HEK293 (cell line): ENCODE measurements at regions not wholly inside any gene's neighbourhood (a gene's known extent, or its start where the extent isn't known, plus 50 kb on each side); places are given as distances from the start of the nearest gene placed in this dataset.

Source experiments
- CTCF ChIA-PET: fragments of 350-600 bp; formaldehyde crosslinking; extraction: SDS; loops from one replicate; lab custom pipeline; 2021; ENCODE audit warnings: antibody characterized with exemption; lab: Yijun Ruan, JAX
- POLR2A ChIA-PET: fragments of 300-600 bp; formaldehyde crosslinking; extraction: SDS; loops from one replicate; lab custom pipeline; 2020; ENCODE audit warnings: antibody characterized with exemption, inconsistent platforms; lab: Yijun Ruan, JAX
- H3K27ac ChIP-seq: fragments of 200-500 bp; sonication (Bioruptor generic); 2 replicates; pipeline ENCODE4 v1.5.1; 2014; ENCODE audit warnings: low read depth, low read length, control low read depth, inconsistent platforms; ENCODE audit errors: extremely low read depth
- H3K36me3 ChIP-seq, 2 experiments: fragments of 200-500 bp in 1 of 2; sonication (Bioruptor generic) in 1 of 2; 1 replicate in 1 of 2; 2 replicates in 1 of 2; pipeline ENCODE4 v1.5.1; 2014 to 2017; ENCODE audit warnings: inconsistent platforms in 2 of 2, low read length in 2 of 2; ENCODE audit not compliant: control insufficient read depth in 2 of 2, insufficient read depth in 1 of 2
- H3K4me1 ChIP-seq: fragments of 200-500 bp; sonication (Bioruptor generic); 2 replicates; pipeline ENCODE4 v1.5.1; 2014; ENCODE audit warnings: mild to moderate bottlenecking, low read length, inconsistent platforms; ENCODE audit not compliant: control insufficient read depth, insufficient read depth
- H3K4me3 ChIP-seq: 2 replicates; pipeline ENCODE4 v1.5.1; 2011; ENCODE audit warnings: low read depth, mild to moderate bottlenecking, control low read depth, low read length, moderate library complexity
- H3K9me3 ChIP-seq: fragments of 200-500 bp; sonication (Bioruptor generic); 2 replicates; pipeline ENCODE4 v1.5.1; 2014; ENCODE audit warnings: low read depth, low read length, inconsistent platforms; ENCODE audit not compliant: control insufficient read depth, insufficient read depth
- AEBP2 ChIP-seq: fragments of 450-650 bp; formaldehyde crosslinking; IDR thresholded peaks from 2 replicates; pipeline ENCODE4 v1.5.1; 2016; ENCODE audit warnings: missing biosample characterization, missing genetic modification characterization, borderline replicate concordance
- ATF2 ChIP-seq: fragments of 450-650 bp; formaldehyde crosslinking; IDR thresholded peaks from 2 replicates; pipeline ENCODE4 v1.5.1; 2016; ENCODE audit warnings: missing biosample characterization, missing genetic modification characterization, low read depth
- HOXD13 ChIP-seq: sonication (generic); formaldehyde crosslinking; IDR thresholded peaks from 2 replicates; pipeline ENCODE4 v1.8.0; 2022; ENCODE audit warnings: missing genetic modification reagents, borderline replicate concordance
- IKZF3 ChIP-seq: fragments of 450-650 bp; IDR thresholded peaks from 2 replicates; pipeline ENCODE4 v1.5.0; 2018; ENCODE audit warnings: missing biosample characterization, mild to moderate bottlenecking, missing genetic modification characterization, moderate library complexity
- OSR2 ChIP-seq: fragments of 450-650 bp; formaldehyde crosslinking; IDR thresholded peaks from 2 replicates; pipeline ENCODE4 v1.5.1; 2016; ENCODE audit warnings: missing biosample characterization, missing genetic modification characterization
- PRDM1 ChIP-seq: fragments of 450-650 bp; formaldehyde crosslinking; IDR thresholded peaks from 2 replicates; pipeline ENCODE4; 2016; ENCODE audit warnings: missing biosample characterization, missing genetic modification characterization
- PRDM6 ChIP-seq: fragments of 450-650 bp; formaldehyde crosslinking; IDR thresholded peaks from 2 replicates; pipeline ENCODE4 v1.5.1; 2017; ENCODE audit warnings: missing biosample characterization, missing genetic modification characterization
- ZFHX2 ChIP-seq: fragments of 450-650 bp; formaldehyde crosslinking; conservative IDR thresholded peaks from 2 replicates; pipeline ENCODE4 v1.5.1; 2016; ENCODE audit warnings: missing biosample characterization, missing genetic modification characterization
- ZNF133 ChIP-seq: fragments of 450-650 bp; formaldehyde crosslinking; IDR thresholded peaks from 2 replicates; pipeline ENCODE4 v1.5.1; 2016; ENCODE audit warnings: missing biosample characterization, missing genetic modification characterization
- ZNF23 ChIP-seq: fragments of 450-650 bp; formaldehyde crosslinking; IDR thresholded peaks from 2 replicates; pipeline ENCODE4 v1.5.1; 2016; ENCODE audit warnings: missing biosample characterization, missing genetic modification characterization, borderline replicate concordance
- ZNF366 ChIP-seq: fragments of 450-650 bp; formaldehyde crosslinking; conservative IDR thresholded peaks from 2 replicates; pipeline ENCODE4 v1.5.1; 2016; ENCODE audit warnings: missing biosample characterization, missing genetic modification characterization
- ZNF48 ChIP-seq: fragments of 450-650 bp; formaldehyde crosslinking; IDR thresholded peaks from 2 replicates; pipeline ENCODE4 v1.5.1; 2016; ENCODE audit warnings: missing biosample characterization, missing genetic modification characterization
- ZNF513 ChIP-seq: fragments of 450-650 bp; IDR thresholded peaks from 2 replicates; pipeline ENCODE4 v1.5.1; 2018; ENCODE audit warnings: missing biosample characterization, missing genetic modification characterization
- ZNF544 ChIP-seq: fragments of 450-650 bp; formaldehyde crosslinking; IDR thresholded peaks from 2 replicates; pipeline ENCODE4 v1.5.0; 2017; ENCODE audit warnings: missing biosample characterization, missing genetic modification characterization
- ZNF629 ChIP-seq: fragments of 450-650 bp; formaldehyde crosslinking; IDR thresholded peaks from 2 replicates; pipeline ENCODE4 v1.5.1; 2017; ENCODE audit warnings: missing biosample characterization, missing genetic modification characterization
- ZNF707 ChIP-seq: fragments of 450-650 bp; formaldehyde crosslinking; IDR thresholded peaks from 2 replicates; pipeline ENCODE4 v1.5.1; 2016; ENCODE audit warnings: missing biosample characterization, missing genetic modification characterization
- ZNF777 ChIP-seq: fragments of 450-650 bp; formaldehyde crosslinking; IDR thresholded peaks from 2 replicates; pipeline ENCODE4 v1.5.1; 2017; ENCODE audit warnings: missing biosample characterization, missing genetic modification characterization, borderline replicate concordance
- ZNF843 ChIP-seq: fragments of 450-650 bp; formaldehyde crosslinking; IDR thresholded peaks from 2 replicates; pipeline ENCODE4 v1.5.1; 2016; ENCODE audit warnings: missing biosample characterization, missing genetic modification characterization
- ZSCAN23 ChIP-seq: fragments of 450-650 bp; formaldehyde crosslinking; IDR thresholded peaks from 2 replicates; pipeline ENCODE4 v1.5.1; 2016; ENCODE audit warnings: missing biosample characterization, missing genetic modification characterization
- TF ChIP-seq, protein P1 (sequence below): fragments of 450-650 bp; formaldehyde crosslinking; IDR thresholded peaks from 2 replicates; pipeline ENCODE4 v1.5.1; 2016; ENCODE audit warnings: missing biosample characterization, missing genetic modification characterization

DNA sequence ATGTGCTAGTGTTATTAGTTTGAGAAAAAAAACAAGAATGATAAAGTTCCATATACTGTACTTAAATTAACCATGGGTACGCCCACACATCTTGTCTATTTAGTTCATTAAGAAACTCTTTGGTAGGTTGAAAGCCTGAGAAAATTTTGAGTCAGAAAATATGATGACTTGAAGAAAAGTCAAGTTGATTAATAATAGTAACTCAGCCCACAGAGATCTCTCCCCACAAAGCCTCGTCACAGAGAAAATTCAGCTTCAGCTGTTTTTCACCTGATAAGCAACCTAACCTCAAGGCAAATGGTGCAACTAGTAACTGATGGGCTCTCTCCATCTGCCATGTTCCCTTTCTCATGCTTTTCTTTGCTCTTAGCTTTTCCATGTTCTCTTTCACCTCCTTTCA, 1021.6 kb downstream of the GATA3 start:
- no peak for TF ChIP-seq PRDM1 (tag by site-specific recombination)
- no peak for TF ChIP-seq ZNF48
- TF ChIP-seq ZNF843: no peak
- no peak for TF ChIP-seq IKZF3 (tag by site-specific recombination)
- TF ChIP-seq ATF2 (tag by site-specific recombination): no peak
- TF ChIP-seq OSR2 (tag by site-specific recombination): no peak
- TF ChIP-seq PRDM6 (tag by site-specific recombination): no peak
- no peak for TF ChIP-seq ZNF629 (tag by site-specific recombination)
- no peak for TF ChIP-seq ZNF133
- TF ChIP-seq, protein P1, sequence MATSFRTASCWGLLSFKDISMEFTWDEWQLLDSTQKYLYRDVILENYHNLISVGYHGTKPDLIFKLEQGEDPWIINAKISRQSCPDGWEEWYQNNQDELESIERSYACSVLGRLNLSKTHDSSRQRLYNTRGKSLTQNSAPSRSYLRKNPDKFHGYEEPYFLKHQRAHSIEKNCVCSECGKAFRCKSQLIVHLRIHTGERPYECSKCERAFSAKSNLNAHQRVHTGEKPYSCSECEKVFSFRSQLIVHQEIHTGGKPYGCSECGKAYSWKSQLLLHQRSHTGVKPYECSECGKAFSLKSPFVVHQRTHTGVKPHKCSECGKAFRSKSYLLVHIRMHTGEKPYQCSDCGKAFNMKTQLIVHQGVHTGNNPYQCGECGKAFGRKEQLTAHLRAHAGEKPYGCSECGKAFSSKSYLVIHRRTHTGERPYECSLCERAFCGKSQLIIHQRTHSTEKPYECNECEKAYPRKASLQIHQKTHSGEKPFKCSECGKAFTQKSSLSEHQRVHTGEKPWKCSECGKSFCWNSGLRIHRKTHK: no peak
- TF ChIP-seq AEBP2 (tag by site-specific recombination): no peak
- CTCF ChIA-PET: no interaction called here
- Histone ChIP-seq H3K4me3 (no peak overlapping the region), H3K27ac (no peak overlapping the region), H3K4me1 (no peaks in the 10 kb centered on the region), H3K36me3 (no peaks in the 10 kb centered on the region), H3K9me3 (no peaks in the 10 kb centered on the region)
- POLR2A ChIA-PET: no interaction called here

DNA sequence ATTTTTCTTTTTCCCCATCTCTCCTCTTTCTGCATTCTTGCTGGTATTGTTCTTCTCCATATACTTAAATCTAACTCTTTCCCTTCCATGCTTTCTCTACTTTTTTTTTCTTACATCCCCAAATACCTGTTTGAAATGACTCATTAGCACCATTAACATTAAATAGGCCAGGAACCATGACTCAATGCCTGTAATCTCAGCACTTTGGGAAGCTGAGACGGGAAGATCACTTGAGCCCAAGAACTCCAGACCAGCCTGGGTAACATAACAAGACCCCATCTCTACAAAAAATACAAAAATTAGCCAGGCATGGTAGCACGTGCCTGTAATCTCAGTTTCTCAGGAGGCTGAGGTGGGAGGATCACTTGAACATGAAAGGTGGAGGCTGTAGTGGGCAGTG, 1026.8 kb downstream of the GATA3 start:
- Histone ChIP-seq H3K9me3 (no peaks in the 10 kb centered on the region), H3K27ac (no peak overlapping the region), H3K36me3 (no peaks in the 10 kb centered on the region), H3K4me1 (no peaks in the 10 kb centered on the region), H3K4me3 (no peak overlapping the region)
- POLR2A ChIA-PET: no interaction called here
- CTCF ChIA-PET: no interaction called here
- TF ChIP-seq ZNF366 (no peak), ZNF777 (tag by site-specific recombination) (no peak)

GRCh38 chr10:9081961-9082360, 1027.5 kb downstream of the GATA3 start:
- CTCF ChIA-PET: interaction anchor here (0.6 kb wide), 2 partner anchors 30 to 127 kb away, joined by 3 to 4 read pairs; no protein-coding TSS in a partner anchor
- H3K4me1 ChIP-seq: no peaks in the 10 kb centered on the region
- H3K36me3 ChIP-seq: no peaks in the 10 kb centered on the region
- no peak overlapping the region for H3K4me3 ChIP-seq
- TF ChIP-seq ZNF513 (tag by site-specific recombination) (no peak), ZFHX2 (no peak), ZNF707 (tag by site-specific recombination) (no peak), ZSCAN23 (tag by site-specific recombination) (no peak), ZNF544 (tag by site-specific recombination) (no peak), ZNF23 (tag by site-specific recombination) (no peak), HOXD13 (CRISPR knock-in tag) (no peak)
- TF ChIP-seq, all 188 proteins: peak for 0
- POLR2A ChIA-PET: no interaction called here
- Histone ChIP-seq H3K9me3 (no peaks in the 10 kb centered on the region), H3K27ac (no peak overlapping the region)
